ENCODE measurements at regions not wholly inside any gene's neighbourhood (a gene's known extent, or its start where the extent isn't known, plus 50 kb on each side); places are given as distances from the start of the nearest gene placed in this dataset.

DNA sequence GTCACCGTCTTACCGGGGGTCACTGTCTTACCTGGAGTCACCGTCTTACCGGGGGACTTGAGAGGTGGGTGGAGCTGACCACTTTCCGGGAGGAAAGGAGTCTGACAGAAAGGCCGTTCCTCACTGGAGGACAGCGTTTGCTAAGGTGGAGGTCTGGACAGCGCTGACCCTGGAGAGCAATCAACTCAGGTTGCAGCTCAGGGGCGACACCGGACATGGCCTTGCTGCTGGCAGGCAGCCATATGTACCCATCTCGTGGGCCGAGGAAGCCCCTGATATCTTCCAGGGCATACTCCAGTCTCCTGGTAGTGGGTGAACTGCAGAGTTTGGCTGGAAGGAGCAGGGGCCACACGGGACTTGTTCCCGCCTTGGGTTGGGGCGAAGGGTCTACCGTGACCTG, 234.6 kb upstream of the MYT1L start:
- H3K4me3 ChIP-seq (ENCODE audit: low read length) = no peak overlapping the region
- no peaks in the 10 kb centered on the region for H3K4me1 ChIP-seq (ENCODE audit: control insufficient read depth, insufficient read depth, low read length)
- no peak for DNase-seq
- no peaks in the 10 kb centered on the region for H3K9me3 ChIP-seq (replicated peaks; ENCODE audit: control insufficient read depth, low read depth, low read length)
- no peaks in the 10 kb centered on the region for H3K36me3 ChIP-seq (ENCODE audit: control insufficient read depth, insufficient read depth, low read length)
- H3K27me3 ChIP-seq (ENCODE audit: control insufficient read depth, insufficient read depth, low read length) = peaks cover 11% of the 10 kb centered on the region
- no peak overlapping the region for H3K27ac ChIP-seq (ENCODE audit: low read length)
- 90% methylated on average over 13 of the region's 16 CpGs for WGBS (ENCODE audit: insufficient coverage)

DNA sequence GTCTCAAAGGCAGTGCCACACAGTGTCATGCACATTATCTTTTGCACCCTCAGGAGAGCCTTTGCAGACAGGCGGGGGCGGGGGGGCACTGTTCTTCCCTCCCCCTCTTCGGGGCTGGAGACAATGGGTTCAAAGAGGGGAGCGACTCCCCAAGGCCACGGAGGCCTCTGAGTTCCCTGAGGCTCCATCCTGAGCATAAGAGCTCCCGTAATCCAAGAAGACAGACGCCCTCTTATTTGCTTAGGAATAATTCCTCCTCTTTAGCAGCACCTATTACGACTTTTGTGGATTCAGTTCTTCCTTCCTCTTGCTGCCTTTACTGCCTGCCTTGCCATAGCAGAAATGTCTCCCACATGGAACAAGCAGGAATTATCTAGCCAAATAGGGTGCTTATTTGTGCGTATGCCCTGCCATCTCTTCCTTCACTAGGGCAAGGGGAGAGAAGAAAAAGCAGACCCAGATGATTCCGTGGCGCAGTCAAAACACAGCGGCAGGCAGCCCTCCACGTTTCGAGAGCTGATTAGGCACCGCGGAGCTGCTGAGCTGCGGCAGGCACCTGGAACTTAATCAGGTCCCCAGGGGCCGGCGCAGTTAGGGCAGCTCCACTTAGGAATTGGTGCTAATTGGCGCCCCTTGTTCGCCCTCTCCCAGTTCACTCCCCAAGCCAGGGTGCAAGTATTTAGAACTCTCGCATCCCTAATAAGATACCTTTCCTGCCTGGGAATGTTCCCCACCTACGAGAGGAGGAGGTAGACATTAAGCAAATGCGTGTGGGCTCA, 233.4 kb upstream of the MYT1L start:
- Histone ChIP-seq H3K27ac (ENCODE audit: low read length) (no peak overlapping the region), H3K4me1 (ENCODE audit: control insufficient read depth, insufficient read depth, low read length) (no peaks in the 10 kb centered on the region), H3K9me3 (replicated peaks; ENCODE audit: control insufficient read depth, low read depth, low read length) (no peaks in the 10 kb centered on the region), H3K36me3 (ENCODE audit: control insufficient read depth, insufficient read depth, low read length) (no peaks in the 10 kb centered on the region), H3K27me3 (ENCODE audit: control insufficient read depth, insufficient read depth, low read length) (peaks cover 11% of the 10 kb centered on the region), H3K4me3 (ENCODE audit: low read length) (no peak overlapping the region)
- no peak for DNase-seq
- WGBS (ENCODE audit: insufficient coverage) = 55% methylated on average over 21 of the region's 24 CpGs

DNA sequence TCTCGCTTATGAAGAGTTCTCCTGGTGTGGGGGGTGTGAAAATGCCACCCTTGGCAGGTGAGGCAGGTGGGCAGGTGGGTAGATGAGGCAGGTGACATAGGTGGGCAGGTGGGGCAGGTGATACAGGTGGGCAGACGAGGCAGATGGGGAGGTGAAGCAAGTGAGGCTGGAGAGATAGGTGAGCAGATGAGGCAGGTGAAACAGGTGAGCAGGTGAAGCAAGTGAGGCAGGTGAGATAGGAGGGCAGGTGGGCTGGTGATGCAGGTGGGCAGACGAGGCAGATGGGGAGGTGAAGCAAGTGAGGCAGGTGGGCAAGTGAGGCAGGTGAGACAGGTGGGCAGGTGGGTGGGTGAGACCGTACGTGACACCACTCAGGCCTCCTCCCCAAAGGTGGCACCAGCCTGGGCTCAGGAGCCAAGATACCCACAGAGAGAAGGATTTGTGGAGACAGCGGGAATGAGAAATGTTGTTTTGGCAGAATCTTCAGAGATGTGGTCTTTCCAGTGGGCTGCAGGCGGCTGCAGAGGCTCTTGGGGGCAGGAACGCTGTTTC, 232.3 kb upstream of the MYT1L start:
- no peaks in the 10 kb centered on the region for H3K36me3 ChIP-seq (ENCODE audit: control insufficient read depth, insufficient read depth, low read length)
- H3K27me3 ChIP-seq (ENCODE audit: control insufficient read depth, insufficient read depth, low read length) = peaks cover 8% of the 10 kb centered on the region
- 69% methylated on average over 8 of the region's 8 CpGs for WGBS (ENCODE audit: insufficient coverage)
- no peak overlapping the region for H3K4me3 ChIP-seq (ENCODE audit: low read length)
- no peaks in the 10 kb centered on the region for H3K4me1 ChIP-seq (ENCODE audit: control insufficient read depth, insufficient read depth, low read length)
- no peak for DNase-seq
- no peaks in the 10 kb centered on the region for H3K9me3 ChIP-seq (replicated peaks; ENCODE audit: control insufficient read depth, low read depth, low read length)
- no peak overlapping the region for H3K27ac ChIP-seq (ENCODE audit: low read length)

DNA sequence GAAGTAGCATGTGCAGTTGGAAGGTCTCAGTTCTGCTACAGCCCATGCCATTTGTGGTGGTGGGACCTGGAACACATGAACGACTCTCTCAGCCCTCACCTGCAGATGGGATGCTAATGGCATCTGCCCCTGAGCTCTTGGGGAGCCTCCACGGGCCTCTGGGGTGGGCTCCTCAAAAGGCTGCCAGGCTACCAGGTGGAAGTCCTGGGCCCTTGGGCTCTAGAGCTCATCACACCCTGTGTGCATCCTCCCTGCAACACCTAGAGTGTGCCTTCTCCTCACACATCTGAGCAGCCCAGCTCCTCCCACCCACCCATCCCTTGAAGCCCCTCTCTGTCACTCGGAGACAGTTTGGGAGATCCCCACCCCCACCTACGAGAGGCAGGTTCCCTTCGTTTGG, 231.8 kb upstream of the MYT1L start:
- DNase-seq = no peak
- no peaks in the 10 kb centered on the region for H3K36me3 ChIP-seq (ENCODE audit: control insufficient read depth, insufficient read depth, low read length)
- WGBS (ENCODE audit: insufficient coverage) = 56% methylated on average over 4 of the region's 5 CpGs
- H3K4me3 ChIP-seq (ENCODE audit: low read length) = no peak overlapping the region
- peaks cover 9% of the 10 kb centered on the region for H3K27me3 ChIP-seq (ENCODE audit: control insufficient read depth, insufficient read depth, low read length)
- H3K4me1 ChIP-seq (ENCODE audit: control insufficient read depth, insufficient read depth, low read length) = no peaks in the 10 kb centered on the region
- no peaks in the 10 kb centered on the region for H3K9me3 ChIP-seq (replicated peaks; ENCODE audit: control insufficient read depth, low read depth, low read length)
- H3K27ac ChIP-seq (ENCODE audit: low read length) = no peak overlapping the region

DNA sequence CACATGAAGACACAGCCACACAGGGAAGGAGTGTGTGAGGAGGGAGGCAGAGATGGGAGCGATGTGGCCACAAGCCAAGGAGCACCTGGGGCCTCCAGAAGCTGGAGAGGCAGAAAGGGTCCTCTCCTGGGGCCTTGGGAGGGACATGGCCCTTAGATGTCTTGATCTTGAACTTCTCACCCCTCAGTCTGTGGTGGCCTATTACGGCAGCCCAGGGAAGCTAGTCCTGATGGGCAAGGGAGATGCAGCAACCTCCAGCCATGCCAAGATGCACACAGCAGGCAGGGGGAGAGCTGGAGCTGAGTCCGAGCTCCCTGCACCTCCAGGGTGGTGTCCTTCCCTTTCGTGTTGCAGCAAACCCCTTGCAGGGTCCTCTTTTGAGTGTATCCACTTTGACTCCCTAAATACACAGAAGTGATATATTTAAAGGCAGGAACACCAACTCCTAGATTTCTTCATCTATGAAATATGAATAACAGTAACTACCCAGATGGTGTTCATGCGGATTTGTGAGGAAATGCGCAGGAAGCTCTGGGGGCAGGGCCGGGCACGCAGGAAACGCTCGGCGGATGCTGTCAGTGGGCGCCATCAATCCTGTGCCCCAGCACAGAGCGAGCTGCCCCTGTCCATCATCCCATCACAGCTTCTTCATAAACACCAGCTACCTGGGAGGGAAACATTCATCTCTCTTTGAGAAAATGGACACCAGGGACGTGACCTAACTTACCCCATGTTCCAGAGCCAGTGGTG, 230.4 kb upstream of the MYT1L start:
- Histone ChIP-seq H3K27me3 (ENCODE audit: control insufficient read depth, insufficient read depth, low read length) (peaks cover 10% of the 10 kb centered on the region), H3K27ac (ENCODE audit: low read length) (no peak overlapping the region), H3K9me3 (replicated peaks; ENCODE audit: control insufficient read depth, low read depth, low read length) (no peaks in the 10 kb centered on the region), H3K4me1 (ENCODE audit: control insufficient read depth, insufficient read depth, low read length) (no peaks in the 10 kb centered on the region), H3K4me3 (ENCODE audit: low read length) (no peak overlapping the region), H3K36me3 (ENCODE audit: control insufficient read depth, insufficient read depth, low read length) (no peaks in the 10 kb centered on the region)
- DNase-seq = no peak
- WGBS (ENCODE audit: insufficient coverage) = 84% methylated on average over 12 of the region's 14 CpGs

DNA sequence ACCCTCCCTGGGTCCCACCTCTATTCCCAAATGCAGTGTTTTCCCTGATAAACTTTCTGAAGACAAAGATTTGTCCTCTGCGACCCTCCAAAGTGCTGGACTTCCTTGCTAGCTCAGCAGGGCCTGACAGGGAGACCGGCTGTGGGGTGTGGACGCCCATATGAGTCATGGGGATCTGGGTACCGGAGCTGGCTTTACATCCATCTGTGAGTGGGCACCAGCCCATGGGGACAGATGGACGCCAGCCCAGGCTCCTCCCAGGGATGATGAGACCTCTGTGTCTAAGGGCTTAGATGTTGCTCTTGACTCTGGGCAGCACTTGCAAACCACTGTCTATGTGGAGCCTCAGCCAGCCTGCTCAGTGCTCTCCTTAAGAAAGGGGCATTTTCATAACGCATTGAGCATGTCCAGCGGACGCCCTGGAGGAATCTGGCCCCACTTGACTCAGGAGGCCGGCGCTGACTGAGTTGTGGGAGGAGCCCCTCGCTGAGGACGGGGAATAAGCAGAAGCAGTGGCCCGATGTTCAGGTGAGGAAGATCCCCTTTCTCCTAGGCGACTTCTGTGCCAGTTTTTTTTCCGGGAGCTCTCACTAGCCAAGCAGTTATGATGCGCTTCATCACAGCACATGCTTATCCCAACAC, 229.4 kb upstream of the MYT1L start:
- Histone ChIP-seq H3K4me3 (ENCODE audit: low read length) (no peak overlapping the region), H3K36me3 (ENCODE audit: control insufficient read depth, insufficient read depth, low read length) (no peaks in the 10 kb centered on the region), H3K9me3 (replicated peaks; ENCODE audit: control insufficient read depth, low read depth, low read length) (no peaks in the 10 kb centered on the region), H3K4me1 (ENCODE audit: control insufficient read depth, insufficient read depth, low read length) (no peaks in the 10 kb centered on the region), H3K27ac (ENCODE audit: low read length) (no peak overlapping the region), H3K27me3 (ENCODE audit: control insufficient read depth, insufficient read depth, low read length) (peaks cover 8% of the 10 kb centered on the region)
- no peak for DNase-seq
- WGBS (ENCODE audit: insufficient coverage) = 74% methylated on average over 16 of the region's 16 CpGs

DNA sequence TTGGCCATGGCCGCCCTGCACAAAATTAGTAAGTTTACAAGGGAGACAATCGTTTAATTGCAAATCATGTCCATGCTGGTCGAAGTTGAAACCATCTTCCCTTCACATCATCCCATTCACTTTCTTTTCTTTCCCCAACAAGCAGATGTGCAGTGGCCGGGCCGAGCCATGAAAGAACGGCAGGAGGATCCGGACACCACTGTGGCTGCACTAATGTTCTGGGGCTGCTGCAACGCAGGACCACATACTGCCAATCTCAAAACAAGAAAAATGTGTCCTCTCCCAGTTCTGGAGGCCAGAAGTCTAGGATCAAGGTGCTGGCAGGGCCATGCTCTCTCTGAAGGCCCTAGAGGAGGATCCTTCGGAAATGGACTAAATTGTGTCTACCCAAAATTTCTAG, 227.4 kb upstream of the MYT1L start:
- Histone ChIP-seq H3K27ac (ENCODE audit: low read length) (no peak overlapping the region), H3K36me3 (ENCODE audit: control insufficient read depth, insufficient read depth, low read length) (no peaks in the 10 kb centered on the region), H3K27me3 (ENCODE audit: control insufficient read depth, insufficient read depth, low read length) (peaks cover 2% of the 10 kb centered on the region), H3K9me3 (replicated peaks; ENCODE audit: control insufficient read depth, low read depth, low read length) (no peaks in the 10 kb centered on the region), H3K4me3 (ENCODE audit: low read length) (no peak overlapping the region), H3K4me1 (ENCODE audit: control insufficient read depth, insufficient read depth, low read length) (no peaks in the 10 kb centered on the region)
- no peak for DNase-seq
- WGBS (ENCODE audit: insufficient coverage) = 69% methylated on average over 9 of the region's 9 CpGs

DNA sequence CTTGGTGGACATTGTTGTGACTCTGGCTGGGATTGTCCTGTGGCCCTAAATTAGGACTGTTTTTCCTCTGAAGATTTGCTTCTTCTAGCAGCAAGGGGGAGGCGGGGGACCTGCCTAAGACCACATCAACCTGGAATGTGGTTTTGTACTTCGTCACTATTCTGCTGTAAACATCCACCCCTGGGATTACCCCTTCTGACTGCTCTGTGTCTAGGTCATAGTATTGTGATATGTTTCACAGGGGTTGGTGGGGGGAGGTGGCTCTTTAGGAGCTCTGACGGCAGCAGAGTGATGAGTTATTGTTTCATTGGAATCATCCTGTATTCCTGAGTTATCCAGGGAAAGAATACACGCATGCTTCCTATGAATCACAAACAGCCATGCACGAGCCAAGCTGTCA, 226.4 kb upstream of the MYT1L start:
- no peak overlapping the region for H3K27ac ChIP-seq (ENCODE audit: low read length)
- DNase-seq = no peak
- H3K9me3 ChIP-seq (replicated peaks; ENCODE audit: control insufficient read depth, low read depth, low read length) = peaks cover 2% of the 10 kb centered on the region
- peaks cover 2% of the 10 kb centered on the region for H3K27me3 ChIP-seq (ENCODE audit: control insufficient read depth, insufficient read depth, low read length)
- WGBS (ENCODE audit: insufficient coverage) = 41% methylated on average over 3 of the region's 5 CpGs
- H3K36me3 ChIP-seq (ENCODE audit: control insufficient read depth, insufficient read depth, low read length) = no peaks in the 10 kb centered on the region
- no peaks in the 10 kb centered on the region for H3K4me1 ChIP-seq (ENCODE audit: control insufficient read depth, insufficient read depth, low read length)
- no peak overlapping the region for H3K4me3 ChIP-seq (ENCODE audit: low read length)

DNA sequence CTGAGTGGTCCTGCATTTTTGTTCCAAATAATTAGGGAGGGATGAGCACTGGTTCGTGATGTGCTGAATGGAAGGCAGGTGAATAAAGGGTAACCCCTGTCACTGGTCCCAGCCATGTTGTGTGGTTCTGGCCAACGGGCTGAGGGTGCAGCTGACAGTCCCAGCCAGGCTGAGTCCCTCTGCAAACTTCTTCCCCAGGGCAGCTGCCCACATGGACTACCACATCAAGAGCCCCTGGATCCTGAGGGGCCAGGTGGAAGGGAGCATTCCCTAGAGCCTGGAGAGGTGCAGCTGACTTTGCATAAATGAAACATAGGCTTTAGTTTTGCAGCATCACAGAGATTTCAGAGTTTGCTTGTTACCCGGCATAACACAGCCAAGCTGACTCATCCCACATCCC, 219.8 kb upstream of the MYT1L start:
- no peak overlapping the region for H3K4me3 ChIP-seq (ENCODE audit: low read length)
- H3K27me3 ChIP-seq (ENCODE audit: control insufficient read depth, insufficient read depth, low read length) = no peaks in the 10 kb centered on the region
- H3K36me3 ChIP-seq (ENCODE audit: control insufficient read depth, insufficient read depth, low read length) = no peaks in the 10 kb centered on the region
- H3K27ac ChIP-seq (ENCODE audit: low read length) = no peak overlapping the region
- DNase-seq = no peak
- peaks cover 5% of the 10 kb centered on the region for H3K9me3 ChIP-seq (replicated peaks; ENCODE audit: control insufficient read depth, low read depth, low read length)
- 70% methylated on average over 3 of the region's 3 CpGs for WGBS (ENCODE audit: insufficient coverage)
- no peaks in the 10 kb centered on the region for H3K4me1 ChIP-seq (ENCODE audit: control insufficient read depth, insufficient read depth, low read length)

DNA sequence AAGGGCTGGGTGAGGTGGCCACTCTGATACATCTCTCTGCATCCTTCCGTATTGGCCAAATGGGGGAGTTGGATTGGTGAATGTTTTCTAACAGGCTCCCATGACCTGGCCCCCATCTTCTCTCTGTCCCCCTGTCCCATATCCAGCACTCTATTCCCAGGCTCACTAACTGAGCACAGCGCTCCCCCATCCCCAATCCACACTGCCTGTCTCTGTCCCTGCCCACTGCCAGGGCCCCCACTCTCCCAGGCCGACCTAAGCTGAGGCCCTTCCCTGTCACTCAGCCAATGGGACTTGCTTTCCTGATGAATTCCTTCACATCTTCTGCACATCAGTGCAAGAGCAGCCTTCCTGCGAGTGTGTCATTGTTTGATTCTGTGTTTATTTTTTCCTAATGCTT, 216.8 kb upstream of the MYT1L start:
- Histone ChIP-seq H3K4me1 (ENCODE audit: control insufficient read depth, insufficient read depth, low read length) (no peaks in the 10 kb centered on the region), H3K36me3 (ENCODE audit: control insufficient read depth, insufficient read depth, low read length) (no peaks in the 10 kb centered on the region), H3K27ac (ENCODE audit: low read length) (no peak overlapping the region), H3K27me3 (ENCODE audit: control insufficient read depth, insufficient read depth, low read length) (no peaks in the 10 kb centered on the region), H3K4me3 (ENCODE audit: low read length) (no peak overlapping the region), H3K9me3 (replicated peaks; ENCODE audit: control insufficient read depth, low read depth, low read length) (peaks cover 5% of the 10 kb centered on the region)
- DNase-seq = no peak
- 52% methylated on average over 2 of the region's 4 CpGs for WGBS (ENCODE audit: insufficient coverage)

Data from muscle of leg (tissue), 3 donors.